CD4-positive, CD25-positive, alpha-beta regulatory T cell (primary cell): ENCODE measurements at regions not wholly inside any gene's neighbourhood (a gene's known extent, or its start where the extent isn't known, plus 50 kb on each side); places are given as distances from the start of the nearest gene placed in this dataset.

Experiments used
- ATAC-seq, 2 donors: fragments of 150-1000 bp; cut with Tn5 transposase; one replicate each; pipeline ENCODE4 v1.10.0; 2021; ENCODE audit warnings: low read depth in 2 of 2, moderate number of reproducible peaks in 2 of 2, moderate library complexity in 1 of 2
- DNase-seq, 3 donors: peaks; one replicate each; pipeline versions ENCODE4 v3.0.0 to v3.0.0-alpha.2; 2012 to 2022; ENCODE audit warnings: mixed read lengths in 1 of 3
- H3K27ac ChIP-seq: one replicate; pipeline ENCODE4 v1.7.0; 2013; ENCODE audit warnings: mild to moderate bottlenecking, low read length; ENCODE audit not compliant: insufficient read depth, poor library complexity, severe bottlenecking
- H3K27me3 ChIP-seq: one replicate; pipeline ENCODE4 v1.7.0; 2013; ENCODE audit warnings: low read length; ENCODE audit not compliant: control insufficient read depth, insufficient read depth
- H3K36me3 ChIP-seq: one replicate; pipeline ENCODE4 v1.7.0; 2013; ENCODE audit warnings: mild to moderate bottlenecking, low read length, moderate library complexity; ENCODE audit not compliant: control insufficient read depth, insufficient read depth
- H3K4me1 ChIP-seq: 2 replicates; pipeline ENCODE4 v1.7.0; 2013; ENCODE audit warnings: mild to moderate bottlenecking, low read length; ENCODE audit not compliant: insufficient read depth, control insufficient read depth, poor library complexity, severe bottlenecking
- H3K4me3 ChIP-seq: one replicate; pipeline ENCODE4 v1.7.0; 2013; ENCODE audit warnings: low read depth, mild to moderate bottlenecking, low read length, moderate library complexity
- H3K9me3 ChIP-seq, 2 experiments: 1 replicate in 1 of 2; 2 replicates in 1 of 2; pipeline ENCODE4 v1.7.0; 2013; ENCODE audit warnings: low read length in 2 of 2, mild to moderate bottlenecking in 1 of 2, moderate library complexity in 1 of 2; ENCODE audit not compliant: control insufficient read depth in 2 of 2
- H3K27ac Mint-ChIP-seq, 3 donors: one replicate each; pipeline ENCODE4 v1.8.0; 2020 to 2022; ENCODE audit warnings: mild to moderate bottlenecking in 3 of 3, mixed read lengths in 3 of 3, moderate library complexity in 2 of 3
- H3K27me3 Mint-ChIP-seq: one replicate; pipeline ENCODE4 v1.8.0; 2022; ENCODE audit warnings: mild to moderate bottlenecking, mixed read lengths
- H3K36me3 Mint-ChIP-seq: one replicate; pipeline ENCODE4 v1.8.0; 2020; ENCODE audit warnings: mixed read lengths
- H3K4me1 Mint-ChIP-seq, 4 donors: one replicate each; pipeline ENCODE4 v1.8.0; 2020 to 2022; ENCODE audit warnings: mixed read lengths in 4 of 4, mild to moderate bottlenecking in 1 of 4
- H3K4me3 Mint-ChIP-seq, 4 donors: one replicate each; pipeline ENCODE4 v1.8.0; 2020 to 2022; ENCODE audit warnings: mild to moderate bottlenecking in 4 of 4, mixed read lengths in 4 of 4, moderate library complexity in 3 of 4
- H3K9me3 Mint-ChIP-seq, 7 donors: one replicate each; pipeline ENCODE4 v1.8.0; 2020 to 2022; ENCODE audit warnings: mixed read lengths in 7 of 7, mild to moderate bottlenecking in 3 of 7, moderate library complexity in 2 of 7

- H3K9me3 ChIP-seq = no peaks in the 10 kb centered on the region
- H3K9me3 Mint-ChIP-seq = peaks cover 0 to 1% (median 0%) of the 10 kb centered on the region in 7 donors
- no peak overlapping the region for H3K4me3 Mint-ChIP-seq
- no peaks in the 10 kb centered on the region for H3K27me3 ChIP-seq
- no peak overlapping the region for H3K4me3 ChIP-seq
- H3K36me3 Mint-ChIP-seq = no peaks in the 10 kb centered on the region
- peaks cover 0 to 4% (median 0%) of the 10 kb centered on the region in 4 donors for H3K4me1 Mint-ChIP-seq
- no peaks in the 10 kb centered on the region for H3K4me1 ChIP-seq
- H3K27ac ChIP-seq = no peak overlapping the region
- no peak overlapping the region for H3K27ac Mint-ChIP-seq
- ATAC-seq (peak in 1 of 2 donors; percentile 42), DNase-seq (peak in 1 of 3 donors; percentile 88)
- peaks cover 4% of the 10 kb centered on the region for H3K27me3 Mint-ChIP-seq
- no peaks in the 10 kb centered on the region for H3K36me3 ChIP-seq
Measured at GRCh38 chr13:111011899-111012298, 97.0 kb upstream of the ANKRD10 start.

GRCh38 chr13:111008351-111008750 is 93.5 kb upstream of the ANKRD10 start:
- Histone ChIP-seq H3K4me3 (no peak overlapping the region), H3K9me3 (no peaks in the 10 kb centered on the region), H3K36me3 (no peaks in the 10 kb centered on the region), H3K27ac (no peak overlapping the region), H3K27me3 (no peaks in the 10 kb centered on the region), H3K4me1 (no peaks in the 10 kb centered on the region)
- H3K27ac Mint-ChIP-seq = no peak overlapping the region
- ATAC-seq (no peak), DNase-seq (no peak)
- no peaks in the 10 kb centered on the region for H3K9me3 Mint-ChIP-seq
- H3K27me3 Mint-ChIP-seq = no peaks in the 10 kb centered on the region
- no peaks in the 10 kb centered on the region for H3K36me3 Mint-ChIP-seq
- H3K4me1 Mint-ChIP-seq = peaks cover 0 to 4% (median 0%) of the 10 kb centered on the region in 4 donors
- H3K4me3 Mint-ChIP-seq = no peak overlapping the region

GRCh38 chr13:111007209-111007608 is 92.3 kb upstream of the ANKRD10 start:
- peak in 1 of 3 donors; percentile 14 for DNase-seq
- Mint-ChIP-seq H3K4me3 (no peak overlapping the region), H3K36me3 (no peaks in the 10 kb centered on the region), H3K4me1 (peaks cover 0 to 4% (median 0%) of the 10 kb centered on the region in 4 donors), H3K9me3 (no peaks in the 10 kb centered on the region), H3K27ac (no peak overlapping the region), H3K27me3 (no peaks in the 10 kb centered on the region)
- no peak for ATAC-seq
- Histone ChIP-seq H3K9me3 (no peaks in the 10 kb centered on the region), H3K27me3 (no peaks in the 10 kb centered on the region), H3K4me3 (no peak overlapping the region), H3K27ac (no peak overlapping the region), H3K4me1 (no peaks in the 10 kb centered on the region), H3K36me3 (no peaks in the 10 kb centered on the region)

GRCh38 chr13:111006506-111007031 is 91.7 kb upstream of the ANKRD10 start:
- Mint-ChIP-seq H3K4me3 (no peak overlapping the region), H3K36me3 (no peaks in the 10 kb centered on the region), H3K9me3 (no peaks in the 10 kb centered on the region), H3K27me3 (no peaks in the 10 kb centered on the region), H3K4me1 (no peaks in the 10 kb centered on the region), H3K27ac (no peak overlapping the region)
- no peak overlapping the region for H3K4me3 ChIP-seq
- no peak for ATAC-seq
- H3K9me3 ChIP-seq = no peaks in the 10 kb centered on the region
- no peak for DNase-seq
- H3K27ac ChIP-seq = no peak overlapping the region
- H3K4me1 ChIP-seq = no peaks in the 10 kb centered on the region
- H3K27me3 ChIP-seq = no peaks in the 10 kb centered on the region
- H3K36me3 ChIP-seq = no peaks in the 10 kb centered on the region

- H3K9me3 ChIP-seq = no peaks in the 10 kb centered on the region
- H3K27ac ChIP-seq = no peak overlapping the region
- ATAC-seq (no peak), DNase-seq (no peak)
- H3K27me3 ChIP-seq = no peaks in the 10 kb centered on the region
- no peaks in the 10 kb centered on the region for H3K4me1 ChIP-seq
- Mint-ChIP-seq H3K9me3 (no peaks in the 10 kb centered on the region), H3K27ac (no peak overlapping the region), H3K27me3 (no peaks in the 10 kb centered on the region), H3K4me3 (no peak overlapping the region), H3K4me1 (no peaks in the 10 kb centered on the region), H3K36me3 (no peaks in the 10 kb centered on the region)
- H3K4me3 ChIP-seq = no peak overlapping the region
- H3K36me3 ChIP-seq = no peaks in the 10 kb centered on the region
Measured at GRCh38 chr13:111005808-111006505, 91.1 kb upstream of the ANKRD10 start.

- Histone ChIP-seq H3K27me3 (no peaks in the 10 kb centered on the region), H3K4me1 (no peaks in the 10 kb centered on the region), H3K27ac (no peak overlapping the region), H3K36me3 (no peaks in the 10 kb centered on the region), H3K4me3 (no peak overlapping the region), H3K9me3 (no peaks in the 10 kb centered on the region)
- Mint-ChIP-seq H3K36me3 (no peaks in the 10 kb centered on the region), H3K27me3 (no peaks in the 10 kb centered on the region), H3K4me3 (no peak overlapping the region), H3K9me3 (no peaks in the 10 kb centered on the region), H3K27ac (no peak overlapping the region), H3K4me1 (no peaks in the 10 kb centered on the region)
- DNase-seq (no peak), ATAC-seq (no peak)
Measured at GRCh38 chr13:111005364-111005763, 90.5 kb upstream of the ANKRD10 start.

- ATAC-seq (no peak), DNase-seq (no peak)
- Histone ChIP-seq H3K9me3 (no peaks in the 10 kb centered on the region), H3K4me3 (no peak overlapping the region), H3K27me3 (no peaks in the 10 kb centered on the region), H3K27ac (no peak overlapping the region), H3K36me3 (no peaks in the 10 kb centered on the region), H3K4me1 (no peaks in the 10 kb centered on the region)
- no peaks in the 10 kb centered on the region for H3K27me3 Mint-ChIP-seq
- no peaks in the 10 kb centered on the region for H3K36me3 Mint-ChIP-seq
- no peak overlapping the region for H3K4me3 Mint-ChIP-seq
- no peaks in the 10 kb centered on the region for H3K4me1 Mint-ChIP-seq
- H3K9me3 Mint-ChIP-seq = no peaks in the 10 kb centered on the region
- no peak overlapping the region for H3K27ac Mint-ChIP-seq
Measured at GRCh38 chr13:111004444-111004843, 89.6 kb upstream of the ANKRD10 start.

- Histone ChIP-seq H3K4me1 (no peaks in the 10 kb centered on the region), H3K27ac (no peak overlapping the region), H3K36me3 (no peaks in the 10 kb centered on the region), H3K27me3 (no peaks in the 10 kb centered on the region), H3K9me3 (no peaks in the 10 kb centered on the region), H3K4me3 (no peak overlapping the region)
- no peak for DNase-seq
- H3K4me1 Mint-ChIP-seq = no peaks in the 10 kb centered on the region
- no peaks in the 10 kb centered on the region for H3K27me3 Mint-ChIP-seq
- ATAC-seq = no peak
- H3K9me3 Mint-ChIP-seq = peaks cover 0 to 4% (median 0%) of the 10 kb centered on the region in 7 donors
- no peaks in the 10 kb centered on the region for H3K36me3 Mint-ChIP-seq
- no peak overlapping the region for H3K27ac Mint-ChIP-seq
- H3K4me3 Mint-ChIP-seq = no peak overlapping the region
Measured at GRCh38 chr13:111001636-111002035, 86.8 kb upstream of the ANKRD10 start.
